Islet precursor cell (in vitro differentiated cells): ENCODE measurements at regions not wholly inside any gene's neighbourhood (a gene's known extent, or its start where the extent isn't known, plus 50 kb on each side); places are given as distances from the start of the nearest gene placed in this dataset.
"Not testable (repeated sequence)": the region's sequence is repeated elsewhere in the genome, so short reads cannot be mapped to it uniquely, and the experiment has no call there.

Experiments used
- DNase-seq: peaks from one replicate; pipeline ENCODE4 v3.0.0-alpha.2; 2018

DNA sequence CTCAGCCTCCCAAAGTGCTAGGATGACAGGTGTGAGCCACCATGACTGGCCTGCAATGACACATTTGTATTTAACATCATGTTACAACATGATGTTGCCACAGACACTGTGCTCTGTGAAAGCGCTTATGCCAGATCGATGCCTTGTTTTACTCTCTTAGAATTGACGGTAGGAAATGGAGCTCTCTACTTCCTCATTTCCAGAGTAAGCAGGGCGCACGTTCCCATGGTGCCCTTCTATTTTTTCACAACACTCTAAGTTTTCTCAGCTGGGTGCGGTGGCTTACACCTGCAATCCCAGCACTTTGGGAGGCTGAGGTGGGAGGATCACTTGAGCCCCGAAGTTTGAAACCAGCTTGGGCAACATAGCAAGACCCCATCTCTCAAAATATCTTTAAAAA lies 60.7 kb upstream of the DHRSX start:
- no peak for DNase-seq

DNA sequence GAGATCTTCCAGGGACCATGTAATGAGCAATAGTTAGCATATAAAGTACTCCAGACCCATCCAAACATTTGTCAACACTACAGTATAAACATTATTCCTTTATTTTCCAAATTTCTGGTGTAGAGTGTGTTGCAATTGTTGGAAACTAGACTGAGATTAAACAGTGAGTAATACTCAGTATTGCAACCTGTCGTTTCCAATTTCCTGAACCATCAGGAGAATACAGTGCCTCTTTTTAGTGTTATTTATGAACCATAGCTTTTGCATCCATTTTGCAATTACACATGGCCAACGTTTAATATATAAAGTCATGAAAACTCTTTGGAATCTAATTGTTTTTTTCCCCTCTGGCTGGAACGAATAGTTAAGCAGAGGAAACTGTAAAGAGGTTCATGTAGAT lies 58.3 kb upstream of the DHRSX start:
- DNase-seq: no peak

DNA sequence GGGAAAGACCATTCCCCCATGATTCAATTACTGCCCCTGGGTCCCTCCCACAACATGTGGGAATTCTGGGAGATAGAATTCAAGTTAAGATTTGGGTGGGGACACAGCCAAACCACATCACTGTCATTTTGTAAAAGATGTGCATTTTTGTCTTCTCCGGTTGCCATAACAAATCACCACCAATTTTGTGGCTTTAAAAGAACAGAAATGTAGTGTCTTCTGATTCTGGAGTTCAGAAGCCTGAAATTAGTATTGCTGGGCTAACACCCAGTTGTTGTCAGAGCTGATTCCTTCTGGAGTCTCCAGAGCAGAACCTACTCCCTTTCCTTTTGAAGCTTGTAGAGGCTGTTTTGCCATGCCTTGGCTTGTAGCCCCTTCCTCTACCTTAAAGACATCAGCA lies 54.1 kb upstream of the DHRSX start:
- no peak for DNase-seq

DNA sequence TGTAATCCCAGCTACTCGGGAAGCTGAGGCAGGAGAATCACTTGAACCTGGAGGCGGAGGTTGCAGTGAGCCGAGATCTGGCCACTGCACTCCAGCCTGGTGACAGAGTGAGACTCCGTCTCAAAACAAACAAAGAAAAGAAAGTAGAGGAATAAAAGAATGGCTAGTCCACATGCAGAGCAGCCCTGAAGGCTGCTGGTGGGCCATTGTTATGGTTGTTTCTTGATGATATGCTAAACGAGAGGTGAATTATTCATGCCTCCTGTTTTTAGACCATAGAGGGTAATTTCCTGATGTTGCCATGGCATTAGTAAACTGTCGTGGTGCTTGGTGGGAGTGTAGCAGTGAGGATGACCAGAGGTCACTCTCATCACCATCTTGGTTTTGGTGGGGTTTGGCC lies 53.3 kb upstream of the DHRSX start:
- not testable (repeated sequence) for DNase-seq

DNA sequence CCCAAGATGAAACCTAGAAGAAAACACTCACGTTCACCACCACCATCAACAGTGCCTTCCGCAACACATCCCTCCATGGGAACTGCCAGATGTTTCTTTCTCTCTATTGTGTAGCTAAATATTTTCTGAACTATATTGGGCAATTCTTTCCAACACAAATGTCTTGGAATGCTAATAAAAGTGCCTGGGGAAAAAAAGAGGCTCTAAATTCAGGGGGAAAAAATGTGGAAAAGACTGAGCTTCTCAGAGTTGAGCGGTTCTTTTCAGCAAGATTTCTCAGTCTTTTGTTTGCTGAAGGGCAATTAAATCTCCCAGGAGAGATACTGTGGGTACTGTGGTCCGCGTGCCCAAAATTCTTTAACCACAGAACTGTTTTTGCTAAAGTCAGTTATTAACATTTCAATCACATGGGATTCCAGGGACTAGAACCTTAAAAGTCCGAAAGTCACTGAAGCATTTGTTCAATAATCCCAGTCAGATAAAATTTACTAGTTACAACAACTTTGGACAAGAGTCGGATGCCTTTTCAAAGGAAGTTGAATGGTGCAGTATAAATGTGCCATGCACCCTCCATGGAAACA lies 51.9 kb upstream of the DHRSX start:
- no peak for DNase-seq

DNA sequence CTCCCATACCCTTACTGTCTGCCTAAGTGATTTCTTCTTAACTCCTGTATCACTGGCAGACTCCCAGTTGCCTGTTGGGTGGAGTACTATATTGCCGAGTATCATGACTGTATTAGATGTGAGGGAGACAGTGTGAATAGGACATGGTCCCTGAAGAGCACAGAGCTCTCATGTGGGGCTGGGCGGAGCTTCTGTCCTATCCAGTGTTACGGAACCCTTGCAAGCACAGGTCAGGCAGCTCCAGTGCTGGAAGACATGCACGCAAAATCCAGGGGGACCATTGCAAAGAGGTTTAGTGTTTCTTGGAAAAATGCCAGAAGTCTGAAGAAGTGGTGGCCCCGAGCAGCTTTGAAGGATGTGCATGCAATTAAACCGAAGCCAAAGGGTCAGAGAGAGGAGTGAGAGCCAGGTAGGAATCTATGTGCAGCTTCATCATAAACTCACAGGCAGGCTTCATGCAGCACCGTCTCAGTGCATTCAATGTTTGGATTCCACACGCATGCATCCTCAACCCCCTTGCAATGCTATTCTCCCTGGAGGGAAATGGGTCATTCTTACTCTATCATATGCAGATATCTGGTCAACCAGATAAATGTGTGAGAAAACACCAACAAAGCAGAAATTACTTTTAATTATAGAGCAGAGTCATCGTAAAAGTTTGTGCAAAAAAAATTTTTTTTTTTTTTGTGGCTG lies 49.7 kb upstream of the DHRSX start:
- no peak for DNase-seq
